ENCODE measurements at regions not wholly inside any gene's neighbourhood (a gene's known extent, or its start where the extent isn't known, plus 50 kb on each side); places are given as distances from the start of the nearest gene placed in this dataset.

DNA sequence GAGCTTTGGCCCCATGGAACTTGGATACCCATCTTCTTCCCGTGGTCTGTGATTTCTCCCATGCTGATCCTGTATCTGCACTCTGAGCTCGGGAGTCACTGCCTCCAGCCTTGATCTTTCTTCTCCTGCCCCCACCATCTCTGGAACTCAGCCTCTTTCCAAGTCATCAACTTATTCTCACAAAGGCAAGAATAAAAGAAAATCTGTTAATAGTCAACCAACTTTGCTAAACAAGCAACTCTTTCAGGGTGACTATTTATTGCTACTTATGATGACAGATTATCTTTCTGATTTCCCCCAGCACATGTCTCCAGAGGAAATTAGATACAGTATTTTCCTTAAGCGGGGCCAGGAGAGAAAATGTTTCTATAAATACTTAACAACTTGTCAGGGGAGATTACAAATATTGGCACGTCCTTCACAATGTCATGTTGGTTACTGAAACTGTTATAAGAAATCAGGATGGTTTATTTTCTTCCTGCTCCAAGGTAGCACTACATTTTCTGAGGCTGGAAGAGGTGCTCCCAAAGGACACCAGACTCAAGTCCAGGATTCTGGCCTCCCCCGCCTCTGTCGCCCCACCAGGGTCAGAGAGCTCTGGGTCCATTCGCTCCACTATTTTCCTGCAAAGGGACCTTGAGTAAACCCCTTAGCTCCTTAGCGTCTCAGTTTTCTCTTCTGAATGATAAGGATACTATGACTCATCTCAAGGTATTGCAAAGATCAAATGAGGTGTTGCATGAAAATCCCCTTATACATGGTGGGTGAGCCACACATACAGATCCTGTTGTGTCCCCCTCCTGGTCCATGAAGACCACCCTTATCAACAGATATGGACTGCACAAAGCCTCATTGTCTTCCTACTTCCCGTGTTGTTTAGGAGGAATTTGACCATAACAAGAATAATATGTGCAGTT, 205.2 kb upstream of the WSCD1 start:
- TF ChIP-seq, protein P1, sequence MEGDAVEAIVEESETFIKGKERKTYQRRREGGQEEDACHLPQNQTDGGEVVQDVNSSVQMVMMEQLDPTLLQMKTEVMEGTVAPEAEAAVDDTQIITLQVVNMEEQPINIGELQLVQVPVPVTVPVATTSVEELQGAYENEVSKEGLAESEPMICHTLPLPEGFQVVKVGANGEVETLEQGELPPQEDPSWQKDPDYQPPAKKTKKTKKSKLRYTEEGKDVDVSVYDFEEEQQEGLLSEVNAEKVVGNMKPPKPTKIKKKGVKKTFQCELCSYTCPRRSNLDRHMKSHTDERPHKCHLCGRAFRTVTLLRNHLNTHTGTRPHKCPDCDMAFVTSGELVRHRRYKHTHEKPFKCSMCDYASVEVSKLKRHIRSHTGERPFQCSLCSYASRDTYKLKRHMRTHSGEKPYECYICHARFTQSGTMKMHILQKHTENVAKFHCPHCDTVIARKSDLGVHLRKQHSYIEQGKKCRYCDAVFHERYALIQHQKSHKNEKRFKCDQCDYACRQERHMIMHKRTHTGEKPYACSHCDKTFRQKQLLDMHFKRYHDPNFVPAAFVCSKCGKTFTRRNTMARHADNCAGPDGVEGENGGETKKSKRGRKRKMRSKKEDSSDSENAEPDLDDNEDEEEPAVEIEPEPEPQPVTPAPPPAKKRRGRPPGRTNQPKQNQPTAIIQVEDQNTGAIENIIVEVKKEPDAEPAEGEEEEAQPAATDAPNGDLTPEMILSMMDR (IDR thresholded peaks at IDR 0.05): no peak
- no peak for TF ChIP-seq POLR2A (IDR thresholded peaks at IDR 0.05)

Data from Peyer's patch (tissue), 4 donors.